CD4-positive, alpha-beta T cell treated with Interleukin-4 for 1 hour (primary cell): ENCODE measurements at regions not wholly inside any gene's neighbourhood (a gene's known extent, or its start where the extent isn't known, plus 50 kb on each side); places are given as distances from the start of the nearest gene placed in this dataset.

Source experiments
- DNase-seq, 2 donors: peaks; one replicate each; pipeline ENCODE4 v3.0.0-alpha.2; 2020 to 2022

GRCh38 chr1:81023187-81023724 lies 777.5 kb upstream of the ADGRL2 start:
- no peak for DNase-seq

GRCh38 chr1:81021134-81021533 lies 779.6 kb upstream of the ADGRL2 start:
- DNase-seq, result no peak

GRCh38 chr1:81020506-81020905 lies 780.2 kb upstream of the ADGRL2 start:
- DNase-seq, result no peak

GRCh38 chr1:81010126-81010525 lies 790.6 kb upstream of the ADGRL2 start:
- no peak for DNase-seq

- DNase-seq, result no peak
Measured at GRCh38 chr1:81008293-81008692, 792.4 kb upstream of the ADGRL2 start.

- DNase-seq, result no peak
Measured at GRCh38 chr1:81007024-81007423, 793.7 kb upstream of the ADGRL2 start.

- DNase-seq, result no peak
Measured at GRCh38 chr1:81006502-81006901, 794.2 kb upstream of the ADGRL2 start.

GRCh38 chr1:81004011-81004410 lies 796.7 kb upstream of the ADGRL2 start:
- DNase-seq, result no peak

GRCh38 chr1:80994934-80995333 lies 805.8 kb upstream of the ADGRL2 start:
- no peak for DNase-seq

- DNase-seq, result no peak
Measured at GRCh38 chr1:80994038-80994437, 806.7 kb upstream of the ADGRL2 start.

GRCh38 chr1:80993154-80993980 lies 807.4 kb upstream of the ADGRL2 start:
- no peak for DNase-seq

GRCh38 chr1:80989455-80989854 lies 811.3 kb upstream of the ADGRL2 start:
- DNase-seq, result no peak

- DNase-seq, result no peak
Measured at GRCh38 chr1:80988926-80989325, 811.8 kb upstream of the ADGRL2 start.

- DNase-seq, result no peak
Measured at GRCh38 chr1:80987824-80988223, 812.9 kb upstream of the ADGRL2 start.

- DNase-seq, result no peak
Measured at GRCh38 chr1:80987106-80987505, 813.6 kb upstream of the ADGRL2 start.

- no peak for DNase-seq
Measured at GRCh38 chr1:80982831-80983230, 817.9 kb upstream of the ADGRL2 start.

- DNase-seq, result no peak
Measured at GRCh38 chr1:80973101-80973500, 827.6 kb upstream of the ADGRL2 start.

- DNase-seq, result no peak
Measured at GRCh38 chr1:80966266-80966665, 834.5 kb upstream of the ADGRL2 start.

GRCh38 chr1:80962564-80962963 lies 838.2 kb upstream of the ADGRL2 start:
- DNase-seq, result no peak

- DNase-seq, result no peak
Measured at GRCh38 chr1:80961464-80962190, 839.1 kb upstream of the ADGRL2 start.

GRCh38 chr1:80933346-80933745 lies 867.4 kb upstream of the ADGRL2 start:
- no peak for DNase-seq

GRCh38 chr1:80931178-80931577 lies 869.6 kb upstream of the ADGRL2 start:
- no peak for DNase-seq

- DNase-seq, result no peak
Measured at GRCh38 chr1:80929868-80930508, 870.7 kb upstream of the ADGRL2 start.

GRCh38 chr1:80926531-80926930 lies 874.2 kb upstream of the ADGRL2 start:
- DNase-seq, result no peak
